Gastrocnemius medialis (tissue), 4 donors: ENCODE measurements at regions not wholly inside any gene's neighbourhood (a gene's known extent, or its start where the extent isn't known, plus 50 kb on each side); places are given as distances from the start of the nearest gene placed in this dataset.

ENCODE experiments used
- CTCF ChIP-seq, 5 experiments: fragments of 450-650 bp in 3 of 5; fragments of 200-600 bp in 2 of 5; sonication (generic) in 2 of 5; IDR thresholded peaks in 4 of 5; conservative IDR thresholded peaks in 1 of 5; 1 replicate in 4 of 5; 2 replicates in 1 of 5; pipeline ENCODE4 v1.5.1; 2016 to 2019; ENCODE audit warnings: antibody characterized with exemption in 5 of 5, mild to moderate bottlenecking in 3 of 5, moderate library complexity in 3 of 5
- POLR2A ChIP-seq, 2 donors: fragments of 450-650 bp; IDR thresholded peaks; one replicate each; pipeline ENCODE4 v1.6.1; 2017; ENCODE audit warnings: antibody characterized with exemption in 2 of 2, mild to moderate bottlenecking in 2 of 2, moderate library complexity in 2 of 2

DNA sequence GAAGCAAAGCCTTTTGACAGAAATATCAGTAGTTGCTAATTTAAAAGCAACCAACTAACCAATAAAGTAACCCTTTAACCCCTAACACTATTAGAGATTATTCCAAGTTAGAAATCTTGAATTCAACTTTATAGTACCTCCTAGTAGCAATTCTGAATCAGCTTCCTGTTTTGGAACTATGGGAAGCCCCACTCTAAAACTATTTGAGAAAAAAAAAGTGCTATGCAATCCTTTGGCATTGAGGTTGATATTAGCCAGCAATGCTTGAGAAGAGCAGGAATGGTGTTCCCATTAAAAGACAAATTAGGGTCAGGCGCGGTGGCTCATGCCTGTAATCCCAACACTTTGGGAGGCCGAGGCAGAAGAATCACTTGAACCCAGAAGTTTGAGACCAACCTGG, 306.2 kb upstream of the ZFP64 start:
- TF ChIP-seq POLR2A (IDR thresholded peaks at IDR 0.05) (no peak), CTCF (IDR thresholded peaks at IDR 0.05 in 4 of 5, conservative IDR thresholded peaks at IDR 0.05 in 1 of 5) (no peak)
